Panc1 (cell line): ENCODE measurements at regions not wholly inside any gene's neighbourhood (a gene's known extent, or its start where the extent isn't known, plus 50 kb on each side); places are given as distances from the start of the nearest gene placed in this dataset.

Experiments used
- CTCF ChIP-seq: fragments of 450-650 bp; IDR thresholded peaks from 2 replicates; pipeline ENCODE4 v1.5.1; 2017; ENCODE audit warnings: mild to moderate bottlenecking
- SIN3A ChIP-seq: IDR thresholded peaks from 2 replicates; pipeline ENCODE4 v1.6.1; 2012; ENCODE audit warnings: low read depth, mild to moderate bottlenecking, low read length, moderate library complexity, borderline replicate concordance; ENCODE audit not compliant: insufficient read depth

- TF ChIP-seq CTCF: no peak
- TF ChIP-seq SIN3A: no peak
Measured at GRCh38 chr6:140341272-140341671, 966.8 kb upstream of the CITED2 start.
